Body of pancreas (tissue), 4 donors: ENCODE measurements at regions not wholly inside any gene's neighbourhood (a gene's known extent, or its start where the extent isn't known, plus 50 kb on each side); places are given as distances from the start of the nearest gene placed in this dataset.

Experiments used
- POLR2A ChIP-seq, 3 donors: fragments of 450-650 bp; IDR thresholded peaks; one replicate each; pipeline ENCODE4 v1.6.1; 2016; ENCODE audit warnings: antibody characterized with exemption in 3 of 3, mild to moderate bottlenecking in 2 of 3
- TF ChIP-seq, protein P1 (sequence below), 7 experiments: fragments of 450-650 bp in 4 of 7; fragments of 200-600 bp in 3 of 7; sonication (generic) in 3 of 7; IDR thresholded peaks; one replicate each; pipeline ENCODE4 v1.5.1; 2016 to 2019; ENCODE audit warnings: antibody characterized with exemption in 7 of 7

DNA sequence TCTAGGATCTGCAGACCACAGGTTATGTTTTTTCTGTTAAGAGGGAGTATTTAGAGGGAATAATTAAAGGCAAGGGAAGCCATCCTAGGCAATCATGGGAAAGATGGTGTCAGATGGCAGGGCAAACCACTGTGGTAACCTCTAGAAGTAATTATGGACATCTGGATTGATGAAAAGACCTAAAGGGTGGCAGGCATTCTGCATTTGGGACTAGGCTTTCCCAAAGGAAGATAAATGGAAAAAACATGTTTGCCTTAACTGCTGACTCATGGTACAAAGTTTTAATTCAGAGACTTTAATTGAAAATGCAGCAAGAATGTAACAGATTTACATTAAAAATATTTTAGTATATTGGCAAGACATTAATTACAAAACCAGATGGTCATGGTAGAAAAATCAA is 88.1 kb downstream of the TMEM30B start:
- TF ChIP-seq, protein P1, sequence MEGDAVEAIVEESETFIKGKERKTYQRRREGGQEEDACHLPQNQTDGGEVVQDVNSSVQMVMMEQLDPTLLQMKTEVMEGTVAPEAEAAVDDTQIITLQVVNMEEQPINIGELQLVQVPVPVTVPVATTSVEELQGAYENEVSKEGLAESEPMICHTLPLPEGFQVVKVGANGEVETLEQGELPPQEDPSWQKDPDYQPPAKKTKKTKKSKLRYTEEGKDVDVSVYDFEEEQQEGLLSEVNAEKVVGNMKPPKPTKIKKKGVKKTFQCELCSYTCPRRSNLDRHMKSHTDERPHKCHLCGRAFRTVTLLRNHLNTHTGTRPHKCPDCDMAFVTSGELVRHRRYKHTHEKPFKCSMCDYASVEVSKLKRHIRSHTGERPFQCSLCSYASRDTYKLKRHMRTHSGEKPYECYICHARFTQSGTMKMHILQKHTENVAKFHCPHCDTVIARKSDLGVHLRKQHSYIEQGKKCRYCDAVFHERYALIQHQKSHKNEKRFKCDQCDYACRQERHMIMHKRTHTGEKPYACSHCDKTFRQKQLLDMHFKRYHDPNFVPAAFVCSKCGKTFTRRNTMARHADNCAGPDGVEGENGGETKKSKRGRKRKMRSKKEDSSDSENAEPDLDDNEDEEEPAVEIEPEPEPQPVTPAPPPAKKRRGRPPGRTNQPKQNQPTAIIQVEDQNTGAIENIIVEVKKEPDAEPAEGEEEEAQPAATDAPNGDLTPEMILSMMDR (IDR thresholded peaks at IDR 0.05), result no peak
- no peak for TF ChIP-seq POLR2A (IDR thresholded peaks at IDR 0.05)
